H9 (cell line): ENCODE measurements at regions not wholly inside any gene's neighbourhood (a gene's known extent, or its start where the extent isn't known, plus 50 kb on each side); places are given as distances from the start of the nearest gene placed in this dataset.

Source experiments
- DNase-seq: peaks from one replicate; pipeline ENCODE4 v3.0.0-alpha.2; 2017
- H2AFZ ChIP-seq: one replicate; pipeline ENCODE4 v1.6.1; 2013; ENCODE audit warnings: mild to moderate bottlenecking, low read length, control low read depth, moderate library complexity
- H2AK5ac ChIP-seq: 2 replicates; pipeline ENCODE4 v1.6.1; 2013; ENCODE audit warnings: low read length, control low read depth, mixed read lengths; ENCODE audit not compliant: insufficient read length
- H2BK120ac ChIP-seq: one replicate; pipeline ENCODE4 v1.6.1; 2013; ENCODE audit warnings: low read depth, mild to moderate bottlenecking, low read length, control low read depth, inconsistent platforms; ENCODE audit not compliant: poor library complexity, severe bottlenecking
- H2BK12ac ChIP-seq: 2 replicates; pipeline ENCODE4 v1.6.1; 2013; ENCODE audit warnings: low read length, control low read depth, mixed read lengths, low read depth; ENCODE audit not compliant: insufficient read length
- H2BK15ac ChIP-seq: 2 replicates; pipeline ENCODE4 v1.6.1; 2013; ENCODE audit warnings: low read depth, low read length, control low read depth
- H2BK20ac ChIP-seq: one replicate; pipeline ENCODE4 v1.6.1; 2013; ENCODE audit warnings: low read depth, mild to moderate bottlenecking, low read length, control low read depth, inconsistent platforms; ENCODE audit not compliant: poor library complexity, severe bottlenecking
- H2BK5ac ChIP-seq: 2 replicates; pipeline ENCODE4 v1.6.1; 2013; ENCODE audit warnings: low read length, control low read depth, mixed read lengths; ENCODE audit not compliant: insufficient read length
- H3K14ac ChIP-seq: 2 replicates; pipeline ENCODE4 v1.6.1; 2013; ENCODE audit warnings: low read length, control low read depth; ENCODE audit not compliant: insufficient read depth
- H3K18ac ChIP-seq: 2 replicates; pipeline ENCODE4 v1.6.1; 2013; ENCODE audit warnings: low read depth, mild to moderate bottlenecking, mixed read lengths, low read length, control low read depth; ENCODE audit not compliant: insufficient read length
- H3K23ac ChIP-seq: 2 replicates; pipeline ENCODE4 v1.6.1; 2013; ENCODE audit warnings: low read length, control low read depth, mixed read lengths, low read depth; ENCODE audit not compliant: insufficient read length
- H3K23me2 ChIP-seq: 2 replicates; pipeline ENCODE4 v1.6.1; 2013; ENCODE audit warnings: low read depth, mild to moderate bottlenecking, mixed read lengths, low read length, control low read depth; ENCODE audit not compliant: insufficient read length, poor library complexity, severe bottlenecking
- H3K27ac ChIP-seq: 2 replicates; pipeline ENCODE4 v1.5.1; 2013; ENCODE audit warnings: low read length, control low read depth, mixed read lengths, low read depth; ENCODE audit not compliant: insufficient read length
- H3K27me3 ChIP-seq: 2 replicates; pipeline ENCODE4 v1.6.1; 2013; ENCODE audit warnings: low read length, control low read depth, inconsistent platforms; ENCODE audit not compliant: insufficient read depth
- H3K4ac ChIP-seq: 2 replicates; pipeline ENCODE4 v1.6.1; 2013; ENCODE audit warnings: low read depth, mild to moderate bottlenecking, control low read depth, inconsistent platforms, low read length, moderate library complexity
- H3K4me1 ChIP-seq: 2 replicates; pipeline ENCODE4 v1.6.1; 2013; ENCODE audit warnings: low read length, control low read depth, inconsistent platforms; ENCODE audit not compliant: insufficient read depth
- H3K4me2 ChIP-seq: 2 replicates; pipeline ENCODE4 v1.6.1; 2013; ENCODE audit warnings: low read length, control low read depth, mixed read lengths; ENCODE audit not compliant: insufficient read length, insufficient read depth
- H3K56ac ChIP-seq: 2 replicates; pipeline ENCODE4 v1.6.1; 2013; ENCODE audit warnings: low read depth, mild to moderate bottlenecking, mixed read lengths, low read length, control low read depth; ENCODE audit not compliant: insufficient read length
- H3K79me1 ChIP-seq: 2 replicates; pipeline ENCODE4 v1.6.1; 2013; ENCODE audit warnings: low read depth, mild to moderate bottlenecking, moderate library complexity, low read length, control low read depth, inconsistent platforms; ENCODE audit not compliant: insufficient read depth, poor library complexity, severe bottlenecking
- H3K79me2 ChIP-seq: 2 replicates; pipeline ENCODE4 v1.6.1; 2013; ENCODE audit warnings: low read length, control low read depth, inconsistent platforms; ENCODE audit not compliant: insufficient read depth
- H3K9ac ChIP-seq: 2 replicates; pipeline ENCODE4 v1.6.1; 2013; ENCODE audit warnings: low read length, control low read depth, mixed read lengths; ENCODE audit not compliant: insufficient read length; ENCODE audit errors: extremely low read depth
- H3K9me3 ChIP-seq: one replicate; pipeline ENCODE4 v1.6.1; 2013; ENCODE audit warnings: low read depth, low read length, inconsistent platforms; ENCODE audit not compliant: control insufficient read depth
- H3T11ph ChIP-seq: one replicate; pipeline ENCODE4 v1.6.1; 2013; ENCODE audit warnings: mild to moderate bottlenecking, low read length, control low read depth, inconsistent platforms
- H4K20me1 ChIP-seq: one replicate; pipeline ENCODE4 v1.6.1; 2013; ENCODE audit not compliant: control insufficient read depth, insufficient read length, insufficient read depth
- H4K5ac ChIP-seq: 2 replicates; pipeline ENCODE4 v1.6.1; 2013; ENCODE audit warnings: low read depth, mild to moderate bottlenecking, mixed read lengths, low read length, control low read depth; ENCODE audit not compliant: insufficient read length
- H4K8ac ChIP-seq: replicated peaks from 2 replicates; pipeline ENCODE4 v1.6.1; 2013; ENCODE audit warnings: low read length, control low read depth, mixed read lengths, low read depth; ENCODE audit not compliant: insufficient read length
- H4K91ac ChIP-seq: 2 replicates; pipeline ENCODE4 v1.6.1; 2013; ENCODE audit warnings: low read depth, mild to moderate bottlenecking, moderate library complexity, mixed read lengths, low read length, control low read depth; ENCODE audit not compliant: insufficient read length
- H3K27ac Mint-ChIP-seq, 3 experiments: 2 replicates in 2 of 3; 3 replicates in 1 of 3; pipeline ENCODE4 v1.8.0; 2020 to 2021; ENCODE audit warnings: mixed read lengths in 3 of 3, mild to moderate bottlenecking in 1 of 3, moderate library complexity in 1 of 3
- H3K27me3 Mint-ChIP-seq: 2 replicates; pipeline ENCODE4 v1.8.0; 2021; ENCODE audit warnings: low read depth, mild to moderate bottlenecking, moderate library complexity, mixed read lengths
- H3K36me3 Mint-ChIP-seq, 3 experiments: 2 replicates in 2 of 3; 3 replicates in 1 of 3; pipeline ENCODE4 v1.8.0; 2020 to 2021; ENCODE audit warnings: low read depth in 3 of 3, mixed read lengths in 3 of 3; ENCODE audit not compliant: insufficient read depth in 1 of 3
- H3K4me1 Mint-ChIP-seq, 2 experiments: 2 replicates each; pipeline ENCODE4 v1.8.0; 2020; ENCODE audit warnings: mixed read lengths in 2 of 2
- H3K4me3 Mint-ChIP-seq, 2 experiments: 2 replicates in 1 of 2; 3 replicates in 1 of 2; pipeline ENCODE4 v1.8.0; 2020 to 2021; ENCODE audit warnings: mild to moderate bottlenecking in 2 of 2, mixed read lengths in 2 of 2, moderate library complexity in 1 of 2
- H3K9me3 Mint-ChIP-seq, 2 experiments: 2 replicates in 1 of 2; 3 replicates in 1 of 2; pipeline ENCODE4 v1.8.0; 2020; ENCODE audit warnings: mild to moderate bottlenecking in 2 of 2, mixed read lengths in 2 of 2, moderate library complexity in 1 of 2
- CTCF ChIP-seq: fragments of 200-600 bp; sonication (generic); conservative IDR thresholded peaks from 3 replicates; pipeline ENCODE4 v1.8.0; 2021; ENCODE audit warnings: antibody characterized with exemption, mild to moderate bottlenecking
- WGBS: extraction: QIAGEN DNeasy Blood & Tissue Kit; methylation state at CpG from one replicate; pipeline ENCODE4 v1.1.7; 2013; ENCODE audit warnings: missing lambda C conversion rate, low lambda C conversion rate, mixed read lengths; ENCODE audit not compliant: insufficient read length; ENCODE audit errors: extremely low coverage; 5-methylcytosine and 5-hydroxymethylcytosine counted together

GRCh38 chr2:239816576-239817467, 208.3 kb downstream of the NDUFA10 start:
- peaks cover 2 to 11% of the 10 kb centered on the region in 2 experiments; a peak in 3 of 4 replicates for H3K4me1 Mint-ChIP-seq
- no peak overlapping the region for H3K56ac ChIP-seq
- no peak overlapping the region for H4K5ac ChIP-seq
- H3K79me2 ChIP-seq = no peaks in the 10 kb centered on the region
- no peaks in the 10 kb centered on the region for H4K20me1 ChIP-seq
- WGBS = no CpG with 5 or more reads among the region's 17 CpGs
- no peak overlapping the region for H2BK20ac ChIP-seq
- no peak overlapping the region for H3K4me3 Mint-ChIP-seq
- H3K27ac Mint-ChIP-seq = no peak overlapping the region
- H4K8ac ChIP-seq = no peak overlapping the region
- H2BK15ac ChIP-seq = no peak overlapping the region
- H3K27ac ChIP-seq = no peak overlapping the region
- no peak overlapping the region for H3K14ac ChIP-seq
- peak; percentile 16 for DNase-seq
- no peak overlapping the region for H3K4ac ChIP-seq
- H3K4me1 ChIP-seq = no peaks in the 10 kb centered on the region
- H3T11ph ChIP-seq = no peak overlapping the region
- no peaks in the 10 kb centered on the region for H3K23me2 ChIP-seq
- H3K27me3 Mint-ChIP-seq = peaks cover 12% of the 10 kb centered on the region
- H3K79me1 ChIP-seq = no peaks in the 10 kb centered on the region
- no peak overlapping the region for H2BK120ac ChIP-seq
- H3K36me3 Mint-ChIP-seq = no peaks in the 10 kb centered on the region; a peak in 1 of 7 replicates
- H3K9me3 Mint-ChIP-seq = no peaks in the 10 kb centered on the region; a peak in 3 of 5 replicates
- no peak for TF ChIP-seq CTCF
- H2BK5ac ChIP-seq = no peak overlapping the region
- no peak overlapping the region for H3K18ac ChIP-seq
- H3K27me3 ChIP-seq = no peaks in the 10 kb centered on the region
- no peak overlapping the region for H3K23ac ChIP-seq
- H2AFZ ChIP-seq = no peak overlapping the region
- H3K9ac ChIP-seq = no peak overlapping the region
- no peak overlapping the region for H2AK5ac ChIP-seq
- H3K4me2 ChIP-seq = no peak overlapping the region
- H3K9me3 ChIP-seq = no peaks in the 10 kb centered on the region
- no peak overlapping the region for H4K91ac ChIP-seq
- no peak overlapping the region for H2BK12ac ChIP-seq
